ENCODE measurements at regions not wholly inside any gene's neighbourhood (a gene's known extent, or its start where the extent isn't known, plus 50 kb on each side); places are given as distances from the start of the nearest gene placed in this dataset.
A peak's percentile ranks its signal among the peaks of the same experiment; 100 is the strongest.

GRCh38 chr6:62652692-62653328 lies 366.8 kb upstream of the KHDRBS2 start:
- TF ChIP-seq CBX3 (IDR thresholded peaks at IDR 0.05; ENCODE audit: low read depth) = no peak
- no peak for TF ChIP-seq CEBPB (IDR thresholded peaks at IDR 0.05; ENCODE audit: low read depth)
- TF ChIP-seq EZH2 (IDR thresholded peaks at IDR 0.05) = no peak
- no peak for TF ChIP-seq TCF7L2 (IDR thresholded peaks at IDR 0.05; ENCODE audit: borderline replicate concordance, extremely low read depth, insufficient read depth, insufficient read length)
- TF ChIP-seq EGR1 (IDR thresholded peaks at IDR 0.05; ENCODE audit: low read depth) = no peak
- TF ChIP-seq RAD21 (IDR thresholded peaks at IDR 0.05; ENCODE audit: low read depth) = no peak
- no peak for TF ChIP-seq EZH2phosphoT487 (IDR thresholded peaks at IDR 0.05; ENCODE audit: borderline replicate concordance)
- no peak for TF ChIP-seq ZNF274 (IDR thresholded peaks at IDR 0.05; ENCODE audit: low read depth, low read length)
- TF ChIP-seq MAX (IDR thresholded peaks at IDR 0.05) = no peak
- no peak for TF ChIP-seq SRF (IDR thresholded peaks at IDR 0.05; ENCODE audit: low read depth)
- TF ChIP-seq POLR2AphosphoS5 (IDR thresholded peaks at IDR 0.05; ENCODE audit: low read depth, low read length) = no peak
- no peak for TF ChIP-seq SIN3A (IDR thresholded peaks at IDR 0.05; ENCODE audit: low read depth)
- TF ChIP-seq REST (IDR thresholded peaks at IDR 0.05; ENCODE audit: low read depth) = no peak
- TF ChIP-seq ATF3 (IDR thresholded peaks at IDR 0.05) = no peak
- TF ChIP-seq CTCF (IDR thresholded peaks at IDR 0.05 in 2 of 3, conservative IDR thresholded peaks at IDR 0.05 in 1 of 3; ENCODE audit: borderline replicate concordance in 1 of 3, insufficient read depth in 1 of 3, low read depth in 2 of 3, low read length in 2 of 3) = no peak
- no peak for TF ChIP-seq YY1 (IDR thresholded peaks at IDR 0.05; ENCODE audit: extremely low read depth, insufficient replicate concordance, low read depth, low read length)
- TF ChIP-seq ELF1 (IDR thresholded peaks at IDR 0.05; ENCODE audit: borderline replicate concordance, low read depth) = no peak
- DNase-seq (ENCODE audit: low read depth, low spot score) (peak; percentile 15), ATAC-seq (no peak)
- no peaks in the 10 kb centered on the region for H3K9me2 ChIP-seq (ENCODE audit: insufficient read depth)
- no peaks in the 10 kb centered on the region for H4K20me1 ChIP-seq (ENCODE audit: insufficient read depth)
- ChIA-PET POLR2A (no interaction called here), CTCF (no interaction called here), RAD21 (ENCODE audit: low non-redundant PET in 1 of 2, low total read pairs in 2 of 2, uncharacterized antibody in 2 of 2, unreplicated experiment in 2 of 2) (no interaction called here)
- peaks cover 8 to 16% of the 10 kb centered on the region in 2 experiments; a peak in 2 of 4 replicates for H3K9me3 ChIP-seq (ENCODE audit: control insufficient read depth in 1 of 2, insufficient read depth in 1 of 2, low read depth in 1 of 2, low read length in 2 of 2)
- H3K27ac ChIP-seq (ENCODE audit: low read depth, low read length) = no peak overlapping the region
- no peaks in the 10 kb centered on the region for H3K27me3 ChIP-seq (ENCODE audit: insufficient read depth, low read length)
- no peak overlapping the region for H3K4me3 ChIP-seq (replicated peaks in 1 of 2; ENCODE audit: low read depth in 1 of 2, low read length in 2 of 2)
- no TSS peak for BruUV-seq (replicated peaks)
- no peak overlapping the region for H2AFZ ChIP-seq (ENCODE audit: low read depth, low read length, poor library complexity, severe bottlenecking)
- no peaks in the 10 kb centered on the region for H3K79me2 ChIP-seq (ENCODE audit: insufficient read depth, low read length)
- no peaks in the 10 kb centered on the region for H3K36me3 ChIP-seq (ENCODE audit: control insufficient read depth in 1 of 2, insufficient read depth in 2 of 2, low read length in 2 of 2)
- H3K4me2 ChIP-seq (ENCODE audit: low read length) = no peak overlapping the region
- H3K4me1 ChIP-seq (ENCODE audit: control insufficient read depth in 1 of 2, insufficient read depth in 2 of 2, low read length in 2 of 2) = no peaks in the 10 kb centered on the region
- intact Hi-C loops (cut with micrococcal nuclease) = no loop called here
- H3K9ac ChIP-seq (ENCODE audit: low read length) = no peak overlapping the region
